Colonic mucosa (tissue), 4 donors: ENCODE measurements at regions not wholly inside any gene's neighbourhood (a gene's known extent, or its start where the extent isn't known, plus 50 kb on each side); places are given as distances from the start of the nearest gene placed in this dataset.

ENCODE experiments used
- DNase-seq: peaks from one replicate; pipeline ENCODE4 v3.0.0-alpha.2; 2020
- H3K27ac ChIP-seq: fragments of 200-600 bp; one replicate; pipeline ENCODE4 v1.8.0; 2021
- H3K27me3 ChIP-seq: fragments of 200-600 bp; one replicate; pipeline ENCODE4 v1.8.0; 2021
- H3K36me3 ChIP-seq: fragments of 200-600 bp; one replicate; pipeline ENCODE4 v1.8.0; 2021
- H3K4me1 ChIP-seq: fragments of 200-600 bp; one replicate; pipeline ENCODE4 v1.8.0; 2021; ENCODE audit warnings: mild to moderate bottlenecking
- H3K4me3 ChIP-seq: fragments of 200-600 bp; one replicate; pipeline ENCODE4 v1.8.0; 2021
- H3K9ac ChIP-seq, 2 donors: one replicate each; pipeline ENCODE4 v1.7.0; 2013; ENCODE audit warnings: control low read depth in 2 of 2, low read depth in 2 of 2, low read length in 2 of 2
- H3K9me3 ChIP-seq: fragments of 200-600 bp; one replicate; pipeline ENCODE4 v1.8.0; 2021
- intact Hi-C: fragments of 100-400 bp; cut with DNase I; formaldehyde crosslinking; loops from one replicate; pipeline ENCODE4 v1.14.1; 2022
- TF ChIP-seq, protein P1 (sequence below): fragments of 200-600 bp; IDR thresholded peaks from one replicate; pipeline ENCODE4 v1.8.0; 2022; ENCODE audit warnings: antibody characterized with exemption, mild to moderate bottlenecking
- donor health status: healthy.
- donor health status: DM: no; HTN: no; CAD: no.
- donor health status: DM: no; HTN: no; CAD: no.

DNA sequence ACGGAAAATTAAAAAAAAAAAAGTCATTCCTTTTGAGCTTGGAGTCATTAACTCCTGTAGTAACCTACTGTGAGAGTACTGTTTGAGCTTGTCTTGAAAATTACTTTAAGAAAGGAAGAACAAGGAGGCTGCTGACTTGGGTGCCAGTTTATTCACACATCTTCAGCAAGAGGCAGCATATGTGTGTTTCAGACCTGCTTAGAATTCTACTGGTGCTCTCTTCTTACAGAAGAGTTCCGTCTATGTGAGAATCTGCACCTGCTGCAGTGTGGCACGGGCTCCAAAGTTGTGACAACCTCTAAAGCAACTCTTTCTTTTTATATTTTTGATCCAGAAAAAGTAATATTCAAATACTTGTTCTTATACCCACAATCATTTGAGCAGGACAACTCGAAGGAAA, 117.4 kb upstream of the SOX4 start:
- no peaks in the 10 kb centered on the region for H3K27me3 ChIP-seq
- DNase-seq: no peak
- no peaks in the 10 kb centered on the region for H3K36me3 ChIP-seq
- H3K27ac ChIP-seq: no peak overlapping the region
- H3K4me1 ChIP-seq: no peaks in the 10 kb centered on the region
- TF ChIP-seq, protein P1, sequence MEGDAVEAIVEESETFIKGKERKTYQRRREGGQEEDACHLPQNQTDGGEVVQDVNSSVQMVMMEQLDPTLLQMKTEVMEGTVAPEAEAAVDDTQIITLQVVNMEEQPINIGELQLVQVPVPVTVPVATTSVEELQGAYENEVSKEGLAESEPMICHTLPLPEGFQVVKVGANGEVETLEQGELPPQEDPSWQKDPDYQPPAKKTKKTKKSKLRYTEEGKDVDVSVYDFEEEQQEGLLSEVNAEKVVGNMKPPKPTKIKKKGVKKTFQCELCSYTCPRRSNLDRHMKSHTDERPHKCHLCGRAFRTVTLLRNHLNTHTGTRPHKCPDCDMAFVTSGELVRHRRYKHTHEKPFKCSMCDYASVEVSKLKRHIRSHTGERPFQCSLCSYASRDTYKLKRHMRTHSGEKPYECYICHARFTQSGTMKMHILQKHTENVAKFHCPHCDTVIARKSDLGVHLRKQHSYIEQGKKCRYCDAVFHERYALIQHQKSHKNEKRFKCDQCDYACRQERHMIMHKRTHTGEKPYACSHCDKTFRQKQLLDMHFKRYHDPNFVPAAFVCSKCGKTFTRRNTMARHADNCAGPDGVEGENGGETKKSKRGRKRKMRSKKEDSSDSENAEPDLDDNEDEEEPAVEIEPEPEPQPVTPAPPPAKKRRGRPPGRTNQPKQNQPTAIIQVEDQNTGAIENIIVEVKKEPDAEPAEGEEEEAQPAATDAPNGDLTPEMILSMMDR: no peak
- intact Hi-C loops: no loop called here
- H3K4me3 ChIP-seq: no peak overlapping the region
- H3K9me3 ChIP-seq: no peaks in the 10 kb centered on the region
- no peak overlapping the region for H3K9ac ChIP-seq

DNA sequence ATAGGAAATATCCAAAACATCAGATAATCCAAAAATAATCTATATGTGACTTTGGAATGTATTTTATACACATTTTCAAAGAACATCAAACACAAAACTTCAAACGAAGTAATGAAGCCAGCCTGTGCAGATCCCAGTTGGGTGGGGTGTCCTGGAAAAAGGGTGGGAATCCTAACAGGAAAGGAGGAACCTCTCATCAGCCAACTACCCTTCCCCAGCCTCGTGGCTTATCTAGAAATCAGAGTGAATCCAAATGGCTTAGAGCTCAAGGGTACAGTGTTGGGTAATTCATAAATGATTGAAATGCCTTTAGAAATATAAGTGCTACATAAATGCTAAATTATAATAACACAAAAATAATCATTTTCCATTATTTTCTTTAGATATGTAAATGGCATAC, 115.1 kb upstream of the SOX4 start:
- no peak overlapping the region for H3K27ac ChIP-seq
- H3K4me1 ChIP-seq: no peaks in the 10 kb centered on the region
- H3K4me3 ChIP-seq: no peak overlapping the region

DNA sequence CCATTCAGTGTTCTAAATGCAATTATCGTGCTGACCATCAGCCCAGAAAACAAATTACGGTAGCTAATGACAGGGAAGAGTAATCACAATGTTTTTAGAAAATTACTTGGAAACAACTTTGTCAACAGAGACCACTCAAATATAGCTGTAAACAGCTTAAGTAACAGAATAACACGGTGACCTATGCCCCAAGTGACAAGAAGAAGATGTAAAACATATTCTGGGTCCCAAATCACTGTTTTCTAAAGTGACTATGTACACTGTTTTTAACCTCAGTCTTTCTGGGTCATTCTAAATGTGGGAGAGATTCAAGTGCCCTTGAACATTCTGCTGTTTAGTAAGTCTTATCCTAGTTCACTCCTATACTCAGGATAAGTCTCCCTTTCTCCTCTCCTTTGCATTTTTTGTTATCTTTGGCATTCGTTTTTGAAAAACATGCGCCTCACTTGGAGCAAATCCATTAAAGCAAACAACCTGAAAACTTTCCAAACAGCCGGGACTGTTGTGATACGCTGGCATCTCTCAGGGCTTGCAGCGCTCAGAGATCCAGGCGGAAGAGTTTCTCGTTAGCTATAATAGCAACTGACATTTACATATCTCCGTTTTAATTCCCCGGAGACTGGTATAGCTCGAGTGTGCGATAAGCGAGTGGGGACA, 114.5 kb upstream of the SOX4 start:
- Histone ChIP-seq H3K27me3 (no peaks in the 10 kb centered on the region), H3K27ac (no peak overlapping the region), H3K9me3 (no peaks in the 10 kb centered on the region), H3K9ac (no peak overlapping the region), H3K36me3 (no peaks in the 10 kb centered on the region), H3K4me1 (no peaks in the 10 kb centered on the region), H3K4me3 (no peak overlapping the region)
- intact Hi-C loops: no loop called here
- DNase-seq: no peak
- TF ChIP-seq, protein P1: no peak

More for the DNA sequence above, 115.1 kb upstream of the SOX4 start:
- intact Hi-C loops: no loop called here
- H3K27me3 ChIP-seq: no peaks in the 10 kb centered on the region
- H3K9ac ChIP-seq: no peak overlapping the region
- DNase-seq: no peak
- H3K36me3 ChIP-seq: no peaks in the 10 kb centered on the region
- no peaks in the 10 kb centered on the region for H3K9me3 ChIP-seq
- TF ChIP-seq, protein P1: no peak

DNA sequence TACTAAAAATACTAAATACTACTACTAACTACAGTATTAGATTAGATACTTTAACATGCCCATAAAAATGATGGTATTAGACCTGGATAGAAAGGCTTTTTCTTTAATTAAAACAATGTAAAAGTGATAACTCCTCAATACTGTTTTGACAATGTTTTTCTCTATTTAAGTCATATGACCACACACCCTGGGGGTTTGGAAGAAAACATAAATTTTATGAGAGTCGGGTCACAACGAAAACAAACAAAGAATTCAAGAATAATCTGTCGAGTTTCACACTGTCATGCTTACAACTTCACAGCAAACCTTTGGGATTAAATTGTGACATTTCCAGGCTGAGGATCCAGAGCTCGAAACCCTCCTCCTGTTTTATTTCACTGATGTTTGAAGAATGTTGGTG, 107.4 kb upstream of the SOX4 start:
- no peak for DNase-seq
- TF ChIP-seq, protein P1: no peak
- Histone ChIP-seq H3K4me1 (no peaks in the 10 kb centered on the region), H3K9me3 (no peaks in the 10 kb centered on the region), H3K36me3 (no peaks in the 10 kb centered on the region), H3K9ac (no peak overlapping the region), H3K27me3 (no peaks in the 10 kb centered on the region), H3K4me3 (no peak overlapping the region), H3K27ac (no peak overlapping the region)
- intact Hi-C loops: no loop called here

DNA sequence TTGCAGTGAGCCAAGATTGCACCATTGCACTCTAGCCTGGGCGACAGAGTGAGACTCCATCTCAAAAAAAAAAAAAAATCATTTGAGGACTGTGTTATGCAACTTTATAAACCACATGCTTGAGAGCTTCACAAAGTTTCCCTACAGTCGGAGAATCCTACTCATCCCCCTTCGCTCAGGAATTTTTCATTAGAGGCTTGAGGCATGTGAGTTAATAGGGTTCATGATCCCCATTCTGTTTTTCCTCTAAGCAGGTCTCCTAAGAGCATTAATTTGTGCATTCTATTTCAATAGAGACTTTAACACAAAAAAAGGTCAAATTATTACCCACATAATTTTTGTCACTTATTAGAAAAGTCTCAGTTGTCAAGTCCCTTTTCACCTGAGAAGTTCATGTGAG, 103.7 kb upstream of the SOX4 start:
- intact Hi-C loops: no loop called here
- Histone ChIP-seq H3K9me3 (no peaks in the 10 kb centered on the region), H3K4me3 (no peak overlapping the region)

More for the DNA sequence above, 103.7 kb upstream of the SOX4 start:
- no peak for DNase-seq
- H3K36me3 ChIP-seq: no peaks in the 10 kb centered on the region
- H3K4me1 ChIP-seq: no peaks in the 10 kb centered on the region
- TF ChIP-seq, protein P1: no peak
- H3K27me3 ChIP-seq: no peaks in the 10 kb centered on the region
- H3K27ac ChIP-seq: no peak overlapping the region
- H3K9ac ChIP-seq: no peak overlapping the region
